Lower leg skin (tissue), 4 donors: ENCODE measurements at regions not wholly inside any gene's neighbourhood (a gene's known extent, or its start where the extent isn't known, plus 50 kb on each side); places are given as distances from the start of the nearest gene placed in this dataset.

Experiments
- DNase-seq, 2 donors: peaks; one replicate each; pipeline ENCODE4 v3.0.0-alpha.2; 2019; ENCODE audit warnings: low spot score in 2 of 2
- H3K4me3 ChIP-seq: fragments of 200-600 bp; sonication (generic); 2 replicates; pipeline ENCODE4 v1.5.1; 2017; ENCODE audit warnings: mild to moderate bottlenecking, low read depth; ENCODE audit not compliant: poor library complexity, severe bottlenecking
- CTCF ChIP-seq, 3 donors: fragments of 450-650 bp; IDR thresholded peaks; one replicate each; pipeline ENCODE4 v1.5.1; 2016; ENCODE audit warnings: antibody characterized with exemption in 3 of 3, mild to moderate bottlenecking in 3 of 3, moderate library complexity in 2 of 3
- POLR2A ChIP-seq, 2 donors: fragments of 450-650 bp; IDR thresholded peaks; one replicate each; pipeline ENCODE4 v1.6.1; 2016 to 2017; ENCODE audit warnings: antibody characterized with exemption in 2 of 2, mild to moderate bottlenecking in 1 of 2, moderate library complexity in 1 of 2
- WGBS, 2 donors: methylation state at CpG; one replicate each; pipeline ENCODE4 v1.1.5; 2018; 5-methylcytosine and 5-hydroxymethylcytosine counted together
- intact Hi-C: fragments of 100-400 bp; cut with DNase I; formaldehyde crosslinking; loops from one replicate; pipeline ENCODE4 v1.15.0; 2023; ENCODE audit warnings: low total_unique reads

DNA sequence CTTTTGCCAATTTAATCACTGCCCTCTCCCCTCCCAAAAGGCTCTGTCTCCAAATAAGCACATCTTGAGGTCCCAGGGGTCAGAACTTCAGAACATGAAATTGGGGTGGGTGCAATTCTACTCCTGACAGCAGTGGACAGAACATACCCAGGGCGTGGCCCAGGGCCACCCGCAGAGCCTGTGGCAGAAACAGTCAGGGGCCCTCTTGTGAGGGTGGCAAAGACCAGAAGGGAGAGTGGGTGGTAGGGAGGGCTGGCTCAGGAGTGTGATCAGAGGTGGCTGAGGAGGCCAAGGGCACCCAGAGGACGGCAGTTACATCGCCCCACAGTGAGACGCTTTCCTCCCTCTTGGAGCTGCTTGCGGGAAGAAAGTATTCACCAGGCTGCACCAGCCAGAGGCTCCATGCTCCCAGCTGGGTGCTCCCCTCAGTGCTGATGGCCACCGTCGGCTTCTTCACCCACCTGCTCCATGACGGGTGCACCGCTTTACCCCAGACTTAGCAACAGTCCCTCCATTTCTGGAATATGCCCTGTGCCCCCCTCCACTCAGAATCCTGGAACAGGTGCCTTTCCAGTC is 1388.0 kb downstream of the BRD1 start:
- 85 to 89% methylated on average over 10 of the region's 10 CpGs for WGBS, 2 donors
- no peak for DNase-seq
- H3K4me3 ChIP-seq = no peak overlapping the region
- TF ChIP-seq POLR2A (IDR thresholded peaks at IDR 0.05) (no peak), CTCF (IDR thresholded peaks at IDR 0.05) (no peak)
- intact Hi-C loops = no loop called here

- no peak overlapping the region for H3K4me3 ChIP-seq
- DNase-seq = no peak
- WGBS, 2 donors = 79% methylated on average over 19 of the region's 19 CpGs
- TF ChIP-seq CTCF (IDR thresholded peaks at IDR 0.05) (no peak), POLR2A (IDR thresholded peaks at IDR 0.05) (no peak)
- intact Hi-C loops = no loop called here
Observed at GRCh38 chr22:48438800-48439559, 1388.7 kb downstream of the BRD1 start.

DNA sequence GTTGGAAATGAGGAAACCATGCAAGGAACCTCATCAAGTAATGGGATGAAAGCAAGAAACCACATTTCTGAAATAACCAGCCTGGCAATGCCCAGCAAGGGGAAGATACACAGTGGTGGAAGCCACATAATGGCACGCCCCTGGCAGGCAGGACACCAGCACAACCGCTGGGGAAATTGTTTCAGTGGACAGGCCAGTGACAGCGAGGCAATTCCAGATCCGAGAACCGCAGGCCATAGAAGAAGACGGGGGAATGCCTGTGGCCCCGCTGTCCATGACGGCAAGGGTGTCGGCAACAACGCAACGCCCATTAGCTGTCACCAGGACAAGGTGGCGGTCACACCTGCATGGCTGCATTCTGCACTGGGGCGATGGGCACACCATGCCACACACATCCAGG is 1389.6 kb downstream of the BRD1 start:
- H3K4me3 ChIP-seq = no peak overlapping the region
- TF ChIP-seq CTCF (IDR thresholded peaks at IDR 0.05) = no peak
- no peak for TF ChIP-seq POLR2A (IDR thresholded peaks at IDR 0.05)
- intact Hi-C loops = no loop called here
- 87 to 91% methylated on average over 13 of the region's 13 CpGs for WGBS, 2 donors
- DNase-seq = no peak

DNA sequence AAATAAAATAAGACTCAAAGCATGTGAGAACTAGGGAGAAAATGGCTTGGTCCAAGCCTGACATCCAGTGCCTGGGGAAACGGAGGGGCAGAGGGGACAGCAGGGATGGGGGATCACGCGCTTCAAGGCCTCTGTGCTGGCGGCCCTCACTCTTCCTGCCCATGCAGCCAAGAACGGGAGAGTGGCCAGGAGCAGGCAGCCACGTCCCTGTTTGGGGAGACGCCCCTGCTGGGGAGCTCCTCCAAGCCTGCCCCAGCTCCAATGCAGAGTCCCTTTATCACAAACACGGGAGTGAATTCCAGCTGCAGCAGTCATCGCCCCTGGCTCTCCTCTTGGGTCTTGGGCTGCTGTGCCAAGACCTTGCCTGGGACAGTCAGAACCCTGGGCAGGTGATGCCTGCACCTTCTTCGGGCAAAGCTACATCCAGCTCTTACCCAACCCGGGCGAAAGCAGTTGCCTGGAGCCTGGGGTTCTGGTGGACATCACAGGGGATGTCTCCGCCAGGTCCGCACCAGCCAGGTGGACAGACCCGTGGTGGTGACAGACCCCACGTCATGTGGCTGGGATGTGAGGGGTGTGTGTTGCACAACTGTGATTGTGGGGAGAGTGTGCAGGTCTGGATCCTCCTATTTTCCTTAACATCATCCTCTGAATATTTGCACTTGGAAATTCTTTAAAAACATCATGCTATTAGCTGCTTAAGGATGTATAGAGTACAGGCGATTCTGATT is 1391.3 kb downstream of the BRD1 start:
- WGBS, 2 donors = 73 to 78% methylated on average over 14 to 17 of the region's 17 CpGs
- DNase-seq = no peak
- no peak overlapping the region for H3K4me3 ChIP-seq
- TF ChIP-seq POLR2A (IDR thresholded peaks at IDR 0.05) = no peak
- TF ChIP-seq CTCF (IDR thresholded peaks at IDR 0.05) = no peak
- intact Hi-C loops = no loop called here

DNA sequence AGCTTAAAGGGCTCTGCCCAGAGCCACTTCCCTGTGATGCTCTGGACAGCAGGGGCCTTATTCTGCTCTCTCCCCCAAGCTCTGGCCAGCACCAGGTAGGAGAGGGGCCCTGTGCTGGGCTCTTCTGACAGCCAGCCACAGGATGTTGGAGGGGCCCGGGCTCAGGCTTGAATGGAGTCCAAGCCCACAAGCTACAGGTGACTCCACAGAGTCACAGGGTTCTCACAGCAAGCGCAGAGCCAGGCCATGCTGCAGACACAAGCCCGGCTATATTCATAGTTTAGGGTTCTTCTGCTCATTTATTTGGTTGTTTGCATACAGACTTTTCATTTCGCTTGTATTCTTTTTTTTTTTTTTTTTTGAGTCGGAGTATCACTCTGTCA is 1392.8 kb downstream of the BRD1 start:
- WGBS, 2 donors = 82 to 89% methylated on average over 5 of the region's 5 CpGs
- TF ChIP-seq POLR2A (IDR thresholded peaks at IDR 0.05) (no peak), CTCF (IDR thresholded peaks at IDR 0.05) (no peak)
- no peak overlapping the region for H3K4me3 ChIP-seq
- no peak for DNase-seq
- intact Hi-C loops = no loop called here
